ENCODE measurements at regions not wholly inside any gene's neighbourhood (a gene's known extent, or its start where the extent isn't known, plus 50 kb on each side); places are given as distances from the start of the nearest gene placed in this dataset.

GRCh38 chr11:33633251-33634003 is 67.2 kb downstream of the C11orf91 start:
- no TSS peak for BruUV-seq (replicated peaks)
- ChIA-PET POLR2A (no interaction called here), CTCF (interaction anchor here (0.6 to 1.0 kb wide), 3 partner anchors 12 to 16 kb away, joined by 3 read pairs; no protein-coding TSS in a partner anchor)
- H3K4me2 ChIP-seq (ENCODE audit: insufficient read depth, low read length) = no peak overlapping the region
- no peaks in the 10 kb centered on the region for H3K9me1 ChIP-seq (replicated peaks; ENCODE audit: control insufficient read depth, extremely low read depth, insufficient read depth, low read length)
- no peak overlapping the region for H3K4me3 ChIP-seq (replicated peaks in 1 of 3; ENCODE audit: insufficient read depth in 1 of 3, low read depth in 1 of 3, low read length in 3 of 3)
- H4K20me1 ChIP-seq (replicated peaks; ENCODE audit: control insufficient read depth, extremely low read depth, insufficient read depth, low read length) = no peaks in the 10 kb centered on the region
- peaks cover 5% of the 10 kb centered on the region for H3K4me1 ChIP-seq (ENCODE audit: control insufficient read depth, extremely low read depth, insufficient read depth, low read length)
- H3K36me3 ChIP-seq (ENCODE audit: control insufficient read depth in 2 of 2, extremely low read depth in 1 of 2, insufficient read depth in 2 of 2, low read length in 2 of 2) = no peaks in the 10 kb centered on the region
- intact Hi-C loops (cut with micrococcal nuclease) = no loop called here
- H3K27me3 ChIP-seq (ENCODE audit: control insufficient read depth in 2 of 2, insufficient read depth in 2 of 2, low read length in 2 of 2) = no peaks in the 10 kb centered on the region
- FAIRE-seq = no peak
- no peak overlapping the region for H2AFZ ChIP-seq (ENCODE audit: low read depth, low read length)
- DNase-seq (ENCODE audit: low read depth, low spot score) = no peak
- TF ChIP-seq FOS (IDR thresholded peaks at IDR 0.05; ENCODE audit: borderline replicate concordance, insufficient read depth, low read length) (no peak), JUN (IDR thresholded peaks at IDR 0.05; ENCODE audit: borderline replicate concordance, insufficient read depth, insufficient read length, low read depth) (no peak), CTCF (IDR thresholded peaks at IDR 0.05; ENCODE audit: extremely low read depth in 1 of 2, insufficient read depth in 1 of 2, low read depth in 1 of 2, low read length in 2 of 2) (no peak), GATA2 (IDR thresholded peaks at IDR 0.05; ENCODE audit: insufficient read depth, insufficient read length, low read depth, low read length) (no peak), MAX (IDR thresholded peaks at IDR 0.05; ENCODE audit: insufficient read depth, insufficient read length) (no peak), MYC (IDR thresholded peaks at IDR 0.05; ENCODE audit: low read depth, low read length) (no peak), EZH2 (IDR thresholded peaks at IDR 0.05; ENCODE audit: borderline replicate concordance, low read depth, low read length, severe bottlenecking) (no peak), POLR2AphosphoS5 (IDR thresholded peaks at IDR 0.05; ENCODE audit: insufficient read depth, low read depth, low read length) (no peak), POLR2A (IDR thresholded peaks at IDR 0.05; ENCODE audit: low read depth, low read length) (no peak)
- H3K9ac ChIP-seq (replicated peaks; ENCODE audit: extremely low read depth, insufficient read depth, low read length) = no peak overlapping the region
- no peaks in the 10 kb centered on the region for H3K79me2 ChIP-seq (ENCODE audit: control insufficient read depth, insufficient read depth, low read length)
- dilution Hi-C loops (cut with MboI; ENCODE audit: extremely low pct_ligation_motif_present, low sequenced_read_pairs) = no loop called here
- no peak overlapping the region for H3K27ac ChIP-seq (ENCODE audit: insufficient read depth, low read depth, low read length)
- no peaks in the 10 kb centered on the region for H3K9me3 ChIP-seq (replicated peaks; ENCODE audit: control insufficient read depth, insufficient read depth, low read length)
